ENCODE measurements at regions not wholly inside any gene's neighbourhood (a gene's known extent, or its start where the extent isn't known, plus 50 kb on each side); places are given as distances from the start of the nearest gene placed in this dataset.
A peak's percentile ranks its signal among the peaks of the same experiment; 100 is the strongest.

DNA sequence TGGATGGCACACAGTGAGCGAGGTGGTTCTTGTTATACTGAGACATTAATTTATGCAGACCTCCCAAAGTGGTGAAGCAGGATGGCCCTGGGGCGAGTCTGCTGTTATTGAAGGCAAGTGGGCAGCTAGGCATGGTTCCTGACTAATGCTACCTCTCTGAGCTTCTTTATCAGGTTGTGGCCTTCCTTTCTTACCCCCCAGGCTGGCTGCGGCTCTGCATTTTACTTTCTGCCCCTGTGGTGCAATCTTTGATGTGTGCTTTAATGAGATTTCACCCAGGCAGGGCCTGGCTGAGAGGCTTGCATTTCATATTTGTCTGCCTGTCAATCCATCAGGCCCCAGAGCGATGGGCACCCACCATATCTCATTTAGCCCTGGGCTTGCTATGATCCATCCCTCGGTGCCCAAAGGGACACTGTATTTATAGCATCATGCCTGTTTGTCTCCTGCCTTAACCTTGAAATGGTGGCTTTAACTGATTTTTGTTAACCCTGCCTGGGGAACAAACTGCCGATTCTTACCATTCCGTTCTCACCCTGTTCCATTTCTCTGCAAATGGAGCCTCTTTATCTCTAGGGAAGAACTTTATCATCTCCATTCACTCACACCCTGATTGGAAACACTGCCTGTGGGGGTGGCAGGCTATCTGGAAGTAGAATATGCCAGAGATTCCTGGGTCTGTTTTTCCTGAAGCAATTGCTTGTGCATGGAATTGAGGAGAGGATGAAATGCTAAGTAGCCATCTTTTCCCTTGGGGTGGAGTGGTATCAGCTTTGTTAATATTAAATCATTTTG, 316.2 kb upstream of the THSD7B start:
- H3K27me3 Mint-ChIP-seq (ENCODE audit: unreplicated experiment), result no peaks in the 10 kb centered on the region

DNA sequence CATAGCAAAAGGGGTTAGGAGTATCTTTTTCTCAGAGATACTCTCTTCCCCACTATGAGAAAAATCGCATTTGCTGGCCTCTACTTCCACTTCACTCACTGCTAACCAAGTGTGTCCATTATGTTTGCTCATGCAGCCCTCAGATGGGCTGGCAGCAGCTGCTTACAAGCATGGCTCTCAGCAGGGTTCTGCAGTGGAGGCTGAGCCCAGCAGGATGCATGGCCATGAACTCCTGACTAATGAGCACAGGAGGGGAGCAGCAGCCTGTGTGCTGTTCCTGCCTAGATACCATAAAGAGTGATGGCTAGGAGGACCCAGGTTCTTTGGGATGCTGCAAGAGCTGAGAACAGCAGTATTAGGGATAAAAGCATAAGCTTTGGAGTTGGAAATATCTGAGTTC, 316.9 kb upstream of the THSD7B start:
- H3K4me1 Mint-ChIP-seq (ENCODE audit: low read depth, unreplicated experiment), result peaks cover 20% of the 10 kb centered on the region
- no peak overlapping the region for H3K27ac Mint-ChIP-seq (ENCODE audit: unreplicated experiment)
- H3K9me3 Mint-ChIP-seq (ENCODE audit: unreplicated experiment), result peaks cover 7% of the 10 kb centered on the region
- DNase-seq, result peak; percentile 34
- no peaks in the 10 kb centered on the region for H3K36me3 Mint-ChIP-seq (ENCODE audit: unreplicated experiment)
- no peak overlapping the region for H3K4me3 Mint-ChIP-seq (ENCODE audit: unreplicated experiment)
- TF ChIP-seq, protein P1, sequence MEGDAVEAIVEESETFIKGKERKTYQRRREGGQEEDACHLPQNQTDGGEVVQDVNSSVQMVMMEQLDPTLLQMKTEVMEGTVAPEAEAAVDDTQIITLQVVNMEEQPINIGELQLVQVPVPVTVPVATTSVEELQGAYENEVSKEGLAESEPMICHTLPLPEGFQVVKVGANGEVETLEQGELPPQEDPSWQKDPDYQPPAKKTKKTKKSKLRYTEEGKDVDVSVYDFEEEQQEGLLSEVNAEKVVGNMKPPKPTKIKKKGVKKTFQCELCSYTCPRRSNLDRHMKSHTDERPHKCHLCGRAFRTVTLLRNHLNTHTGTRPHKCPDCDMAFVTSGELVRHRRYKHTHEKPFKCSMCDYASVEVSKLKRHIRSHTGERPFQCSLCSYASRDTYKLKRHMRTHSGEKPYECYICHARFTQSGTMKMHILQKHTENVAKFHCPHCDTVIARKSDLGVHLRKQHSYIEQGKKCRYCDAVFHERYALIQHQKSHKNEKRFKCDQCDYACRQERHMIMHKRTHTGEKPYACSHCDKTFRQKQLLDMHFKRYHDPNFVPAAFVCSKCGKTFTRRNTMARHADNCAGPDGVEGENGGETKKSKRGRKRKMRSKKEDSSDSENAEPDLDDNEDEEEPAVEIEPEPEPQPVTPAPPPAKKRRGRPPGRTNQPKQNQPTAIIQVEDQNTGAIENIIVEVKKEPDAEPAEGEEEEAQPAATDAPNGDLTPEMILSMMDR (IDR thresholded peaks at IDR 0.05; ENCODE audit: partially characterized antibody, unreplicated experiment), result no peak
- H3K27me3 Mint-ChIP-seq (ENCODE audit: unreplicated experiment), result no peaks in the 10 kb centered on the region

More for the DNA sequence above, 316.2 kb upstream of the THSD7B start:
- Mint-ChIP-seq H3K9me3 (ENCODE audit: unreplicated experiment) (peaks cover 7% of the 10 kb centered on the region), H3K4me1 (ENCODE audit: low read depth, unreplicated experiment) (peaks cover 20% of the 10 kb centered on the region), H3K27ac (ENCODE audit: unreplicated experiment) (peak overlapping the region; percentile 34), H3K36me3 (ENCODE audit: unreplicated experiment) (no peaks in the 10 kb centered on the region), H3K4me3 (ENCODE audit: unreplicated experiment) (peak overlapping the region; percentile 3)
- TF ChIP-seq, protein P1 (IDR thresholded peaks at IDR 0.05; ENCODE audit: partially characterized antibody, unreplicated experiment), result no peak
- no peak for DNase-seq

DNA sequence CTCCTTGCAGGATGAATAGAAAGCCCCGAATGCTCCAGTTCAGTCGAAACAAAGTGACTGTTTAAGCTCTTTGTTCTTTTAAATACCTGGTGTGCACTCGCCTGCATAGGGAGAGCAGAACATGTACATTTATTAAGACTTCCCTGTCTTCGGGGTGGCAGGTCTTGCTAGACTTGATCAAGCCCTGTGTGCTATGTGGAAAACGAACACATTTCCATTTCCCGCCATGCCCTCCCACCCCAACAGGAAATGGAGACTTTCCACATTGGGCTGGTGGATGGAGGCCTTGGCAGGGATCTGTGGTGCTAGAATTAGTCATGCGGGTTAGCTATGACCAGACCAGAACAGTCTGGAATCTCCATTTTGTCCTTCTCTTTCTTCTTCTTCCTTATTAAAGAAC, 321.0 kb upstream of the THSD7B start:
- H3K4me3 Mint-ChIP-seq (ENCODE audit: unreplicated experiment), result no peak overlapping the region
- no peaks in the 10 kb centered on the region for H3K36me3 Mint-ChIP-seq (ENCODE audit: unreplicated experiment)
- peaks cover 14% of the 10 kb centered on the region for H3K4me1 Mint-ChIP-seq (ENCODE audit: low read depth, unreplicated experiment)
- no peak overlapping the region for H3K27ac Mint-ChIP-seq (ENCODE audit: unreplicated experiment)
- no peaks in the 10 kb centered on the region for H3K27me3 Mint-ChIP-seq (ENCODE audit: unreplicated experiment)
- H3K9me3 Mint-ChIP-seq (ENCODE audit: unreplicated experiment), result peaks cover 6% of the 10 kb centered on the region
- no peak for DNase-seq
- TF ChIP-seq, protein P1 (IDR thresholded peaks at IDR 0.05; ENCODE audit: partially characterized antibody, unreplicated experiment), result no peak

DNA sequence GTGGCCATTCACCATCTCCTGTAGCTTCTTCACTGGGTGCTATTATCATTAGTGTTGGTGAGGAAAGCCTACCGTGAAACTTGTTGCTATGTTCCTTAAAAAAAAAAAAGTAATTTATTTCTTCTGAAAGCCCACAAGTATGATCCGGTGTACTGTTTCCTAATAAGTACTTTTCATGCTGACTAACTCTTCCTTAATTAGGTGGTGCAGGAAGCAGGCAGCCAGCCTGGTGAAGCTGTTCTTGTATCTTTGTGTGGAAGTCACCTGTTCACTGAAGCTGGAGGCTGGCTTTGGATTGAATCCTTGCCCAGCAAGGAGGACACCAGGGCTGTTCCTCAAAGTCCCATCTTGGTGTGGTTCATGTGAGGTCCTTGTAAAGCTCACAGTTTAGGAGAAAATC, 321.7 kb upstream of the THSD7B start:
- TF ChIP-seq, protein P1 (IDR thresholded peaks at IDR 0.05; ENCODE audit: partially characterized antibody, unreplicated experiment), result no peak
- H3K36me3 Mint-ChIP-seq (ENCODE audit: unreplicated experiment), result no peaks in the 10 kb centered on the region

DNA sequence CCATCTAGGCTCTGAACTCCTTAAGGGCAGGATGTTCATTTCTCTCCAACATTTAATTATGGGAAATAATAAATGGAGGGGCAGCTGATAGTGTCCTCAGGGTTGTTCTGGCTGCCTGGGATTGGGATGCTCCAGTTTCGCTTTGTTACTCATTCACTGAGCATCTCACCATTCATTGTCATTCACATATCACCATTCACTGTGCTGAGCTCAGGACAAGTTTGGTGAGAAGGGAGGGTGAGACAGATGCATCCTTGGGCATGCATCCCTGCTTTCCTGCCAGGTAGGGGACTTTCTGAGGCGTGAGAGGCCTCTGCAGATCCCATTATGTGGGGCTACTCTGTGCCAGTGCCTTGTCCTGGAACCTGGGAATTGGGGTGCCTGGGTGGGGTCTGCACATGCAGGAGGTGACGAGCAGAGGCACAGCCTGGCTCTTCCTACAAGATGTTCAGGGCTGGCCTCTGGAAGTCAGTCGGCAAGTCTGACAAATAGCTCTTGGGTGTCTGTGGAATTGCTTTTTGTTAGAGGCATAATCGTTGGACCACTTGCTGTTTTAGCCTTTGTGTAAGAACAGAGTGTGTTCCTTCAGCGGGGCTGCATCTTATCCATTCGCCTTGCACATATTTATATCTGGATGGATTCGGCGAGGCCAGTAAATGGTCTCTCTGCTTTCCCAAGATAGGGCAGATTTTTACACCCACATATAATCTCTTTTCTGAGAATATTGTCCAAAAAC, 323.2 kb upstream of the THSD7B start:
- Mint-ChIP-seq H3K36me3 (ENCODE audit: unreplicated experiment) (no peaks in the 10 kb centered on the region), H3K27ac (ENCODE audit: unreplicated experiment) (no peak overlapping the region), H3K27me3 (ENCODE audit: unreplicated experiment) (no peaks in the 10 kb centered on the region), H3K4me3 (ENCODE audit: unreplicated experiment) (no peak overlapping the region), H3K9me3 (ENCODE audit: unreplicated experiment) (peaks cover 2% of the 10 kb centered on the region), H3K4me1 (ENCODE audit: low read depth, unreplicated experiment) (peaks cover 9% of the 10 kb centered on the region)
- TF ChIP-seq, protein P1 (IDR thresholded peaks at IDR 0.05; ENCODE audit: partially characterized antibody, unreplicated experiment), result no peak
- DNase-seq, result no peak

More for the DNA sequence above, 321.7 kb upstream of the THSD7B start:
- Mint-ChIP-seq H3K27me3 (ENCODE audit: unreplicated experiment) (no peaks in the 10 kb centered on the region), H3K4me1 (ENCODE audit: low read depth, unreplicated experiment) (peaks cover 10% of the 10 kb centered on the region), H3K27ac (ENCODE audit: unreplicated experiment) (no peak overlapping the region), H3K4me3 (ENCODE audit: unreplicated experiment) (no peak overlapping the region), H3K9me3 (ENCODE audit: unreplicated experiment) (peaks cover 2% of the 10 kb centered on the region)
- DNase-seq, result no peak
